ENCODE measurements at regions not wholly inside any gene's neighbourhood (a gene's known extent, or its start where the extent isn't known, plus 50 kb on each side); places are given as distances from the start of the nearest gene placed in this dataset.
"Not testable (repeated sequence)": the region's sequence is repeated elsewhere in the genome, so short reads cannot be mapped to it uniquely, and the experiment has no call there.

GRCh38 chr20:12112665-12113064, 195.0 kb downstream of the BTBD3 start:
- no peak overlapping the region for H3K27ac ChIP-seq
- H3K4me1 ChIP-seq = no peaks in the 10 kb centered on the region
- H3K9ac ChIP-seq = no peak overlapping the region
- no peak overlapping the region for H3K4me3 ChIP-seq (ENCODE audit: low read depth, low read length)
- no peak overlapping the region for H3K4me2 ChIP-seq (ENCODE audit: low read length)
- no peak overlapping the region for H2AFZ ChIP-seq
- no peaks in the 10 kb centered on the region for H3K27me3 ChIP-seq (ENCODE audit: control insufficient read depth, insufficient read depth, low read length)
- H3K36me3 ChIP-seq (ENCODE audit: control insufficient read depth, insufficient read depth, low read length) = no peaks in the 10 kb centered on the region
- H3K9me3 ChIP-seq (ENCODE audit: control insufficient read depth, low read length) = no peaks in the 10 kb centered on the region
- TF ChIP-seq, protein P1, sequence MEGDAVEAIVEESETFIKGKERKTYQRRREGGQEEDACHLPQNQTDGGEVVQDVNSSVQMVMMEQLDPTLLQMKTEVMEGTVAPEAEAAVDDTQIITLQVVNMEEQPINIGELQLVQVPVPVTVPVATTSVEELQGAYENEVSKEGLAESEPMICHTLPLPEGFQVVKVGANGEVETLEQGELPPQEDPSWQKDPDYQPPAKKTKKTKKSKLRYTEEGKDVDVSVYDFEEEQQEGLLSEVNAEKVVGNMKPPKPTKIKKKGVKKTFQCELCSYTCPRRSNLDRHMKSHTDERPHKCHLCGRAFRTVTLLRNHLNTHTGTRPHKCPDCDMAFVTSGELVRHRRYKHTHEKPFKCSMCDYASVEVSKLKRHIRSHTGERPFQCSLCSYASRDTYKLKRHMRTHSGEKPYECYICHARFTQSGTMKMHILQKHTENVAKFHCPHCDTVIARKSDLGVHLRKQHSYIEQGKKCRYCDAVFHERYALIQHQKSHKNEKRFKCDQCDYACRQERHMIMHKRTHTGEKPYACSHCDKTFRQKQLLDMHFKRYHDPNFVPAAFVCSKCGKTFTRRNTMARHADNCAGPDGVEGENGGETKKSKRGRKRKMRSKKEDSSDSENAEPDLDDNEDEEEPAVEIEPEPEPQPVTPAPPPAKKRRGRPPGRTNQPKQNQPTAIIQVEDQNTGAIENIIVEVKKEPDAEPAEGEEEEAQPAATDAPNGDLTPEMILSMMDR (IDR thresholded peaks at IDR 0.05) = no peak
- H3K79me2 ChIP-seq = no peaks in the 10 kb centered on the region

- H3K79me2 ChIP-seq = no peaks in the 10 kb centered on the region
- TF ChIP-seq, protein P1 (IDR thresholded peaks at IDR 0.05) = no peak
- H3K27me3 ChIP-seq (ENCODE audit: control insufficient read depth, insufficient read depth, low read length) = no peaks in the 10 kb centered on the region
- no peak overlapping the region for H3K27ac ChIP-seq
- no peaks in the 10 kb centered on the region for H3K9me3 ChIP-seq (ENCODE audit: control insufficient read depth, low read length)
- no peaks in the 10 kb centered on the region for H3K4me1 ChIP-seq
- no peaks in the 10 kb centered on the region for H3K36me3 ChIP-seq (ENCODE audit: control insufficient read depth, insufficient read depth, low read length)
- no peak overlapping the region for H3K4me3 ChIP-seq (ENCODE audit: low read depth, low read length)
- H3K9ac ChIP-seq = no peak overlapping the region
- H2AFZ ChIP-seq = no peak overlapping the region
- H3K4me2 ChIP-seq (ENCODE audit: low read length) = no peak overlapping the region
These were observed 195.4 kb downstream of the BTBD3 start for GRCh38 chr20:12113075-12113467.

DNA sequence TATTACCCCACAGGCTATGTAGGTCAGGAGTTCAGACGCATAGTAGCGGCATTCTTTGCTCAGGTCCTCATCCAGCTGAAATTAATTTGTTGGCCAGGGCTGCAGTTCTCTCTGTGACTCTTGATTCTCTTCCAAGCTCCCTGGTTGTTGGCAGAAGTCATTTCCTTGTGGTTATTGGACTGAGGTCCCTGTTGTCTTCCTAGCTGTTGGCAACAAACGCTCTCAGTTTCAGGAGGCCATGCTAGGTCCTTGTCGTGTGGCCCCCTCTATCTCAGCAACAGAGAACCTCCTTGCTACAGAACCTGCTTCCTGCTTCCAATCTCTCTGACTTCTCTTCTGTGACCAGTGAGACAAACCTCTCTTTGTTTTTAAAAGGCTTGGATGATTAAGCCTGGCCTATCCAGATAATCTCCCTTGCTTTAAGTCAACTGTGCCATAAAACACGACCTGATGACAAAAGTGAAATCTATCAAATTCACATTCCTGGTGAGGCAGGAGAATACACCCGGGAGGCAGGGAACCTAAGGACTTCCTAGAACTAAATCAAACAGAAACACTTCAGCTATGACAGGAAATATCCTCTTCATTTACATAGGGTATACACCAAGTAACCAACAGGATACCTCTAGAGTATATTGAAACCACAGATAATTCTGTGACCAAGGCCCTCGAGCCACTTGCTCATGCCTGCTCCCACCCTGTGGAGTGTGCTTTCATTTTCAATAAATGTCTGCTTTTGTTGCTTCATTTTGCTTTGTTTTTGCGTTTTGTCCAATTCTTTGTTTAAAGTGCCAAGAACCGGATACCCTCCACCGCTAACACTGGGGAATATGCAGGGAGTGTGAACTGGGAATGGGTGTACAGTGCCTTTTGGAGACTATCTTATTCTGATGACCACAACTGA, 196.0 kb downstream of the BTBD3 start:
- Histone ChIP-seq H3K79me2 (no peaks in the 10 kb centered on the region), H3K4me2 (ENCODE audit: low read length) (no peak overlapping the region), H2AFZ (no peak overlapping the region), H3K36me3 (ENCODE audit: control insufficient read depth, insufficient read depth, low read length) (no peaks in the 10 kb centered on the region), H3K4me3 (ENCODE audit: low read depth, low read length) (no peak overlapping the region), H3K27ac (no peak overlapping the region), H3K9ac (no peak overlapping the region), H3K4me1 (no peaks in the 10 kb centered on the region), H3K9me3 (ENCODE audit: control insufficient read depth, low read length) (no peaks in the 10 kb centered on the region), H3K27me3 (ENCODE audit: control insufficient read depth, insufficient read depth, low read length) (no peaks in the 10 kb centered on the region)
- TF ChIP-seq, protein P1 (IDR thresholded peaks at IDR 0.05) = no peak

DNA sequence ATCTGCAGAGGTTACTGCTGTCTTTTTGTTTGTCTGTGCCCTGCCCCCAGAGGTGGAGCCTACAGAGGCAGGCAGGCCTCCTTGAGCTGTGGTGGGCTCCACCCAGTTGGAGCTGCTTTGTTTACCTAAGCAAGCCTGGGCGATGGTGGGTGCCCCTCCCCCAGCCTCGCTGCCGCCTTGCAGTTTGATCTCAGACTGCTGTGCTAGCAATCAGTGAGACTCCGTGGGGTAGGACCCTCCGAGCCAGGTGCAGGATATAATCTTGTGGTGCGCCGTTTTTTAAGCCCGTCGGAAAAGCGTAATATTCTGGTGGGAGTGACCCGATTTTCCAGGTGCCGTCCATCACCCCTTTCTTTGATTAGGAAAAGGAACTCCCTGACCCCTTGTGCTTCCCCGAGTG, 211.4 kb downstream of the BTBD3 start:
- not testable (repeated sequence) for H2AFZ ChIP-seq; H3K27me3 ChIP-seq (ENCODE audit: control insufficient read depth, insufficient read depth, low read length); H3K79me2 ChIP-seq; H3K4me1 ChIP-seq; H3K4me2 ChIP-seq (ENCODE audit: low read length); H3K9ac ChIP-seq; H3K27ac ChIP-seq; H3K4me3 ChIP-seq (ENCODE audit: low read depth, low read length); H3K36me3 ChIP-seq (ENCODE audit: control insufficient read depth, insufficient read depth, low read length); H3K9me3 ChIP-seq (ENCODE audit: control insufficient read depth, low read length)

DNA sequence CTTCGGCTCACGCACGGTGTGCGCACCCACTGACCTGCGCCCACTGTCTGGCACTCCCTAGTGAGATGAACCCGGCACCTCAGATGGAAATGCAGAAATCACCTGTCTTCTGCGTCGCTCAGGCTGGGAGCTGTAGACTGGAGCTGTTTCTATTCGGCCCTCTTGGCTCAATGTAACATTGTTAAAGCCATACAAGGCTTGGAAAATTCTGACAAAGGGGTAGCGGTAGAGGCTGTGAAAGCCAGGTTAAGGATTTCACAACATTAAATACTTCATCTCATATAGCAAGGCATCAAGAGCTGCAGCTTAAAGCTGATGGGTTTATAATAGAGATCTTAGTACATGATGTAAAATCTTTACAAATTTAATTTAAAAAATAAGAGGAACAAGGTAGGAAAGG, 211.8 kb downstream of the BTBD3 start:
- not testable (repeated sequence) for H3K9me3 ChIP-seq (ENCODE audit: control insufficient read depth, low read length); H3K4me1 ChIP-seq; H3K4me3 ChIP-seq (ENCODE audit: low read depth, low read length); H3K36me3 ChIP-seq (ENCODE audit: control insufficient read depth, insufficient read depth, low read length); H3K27ac ChIP-seq; H3K79me2 ChIP-seq; H3K27me3 ChIP-seq (ENCODE audit: control insufficient read depth, insufficient read depth, low read length); H3K9ac ChIP-seq; H2AFZ ChIP-seq; H3K4me2 ChIP-seq (ENCODE audit: low read length)
